AG09309 (cell line): ENCODE measurements at regions not wholly inside any gene's neighbourhood (a gene's known extent, or its start where the extent isn't known, plus 50 kb on each side); places are given as distances from the start of the nearest gene placed in this dataset.

Experiments
- DNase-seq: peaks from one replicate; pipeline ENCODE4 v3.0.0-alpha.2; 2010; ENCODE audit warnings: low read depth
- H3K4me3 ChIP-seq: 2 replicates; pipeline ENCODE4 v1.5.1; 2011; ENCODE audit warnings: mild to moderate bottlenecking, low read depth, low read length, moderate library complexity; ENCODE audit not compliant: control insufficient read depth
- CTCF ChIP-seq: IDR thresholded peaks from 2 replicates; pipeline ENCODE4 v1.5.1; 2011; ENCODE audit warnings: mild to moderate bottlenecking, low read depth, low read length, inconsistent platforms; ENCODE audit not compliant: insufficient read depth, control insufficient read depth; ENCODE audit errors: missing control alignments

- TF ChIP-seq CTCF: no peak
- no peak for DNase-seq
- no peak overlapping the region for H3K4me3 ChIP-seq
Measured at GRCh38 chr10:130409931-130410330, 273.7 kb downstream of the GLRX3 start.

DNA sequence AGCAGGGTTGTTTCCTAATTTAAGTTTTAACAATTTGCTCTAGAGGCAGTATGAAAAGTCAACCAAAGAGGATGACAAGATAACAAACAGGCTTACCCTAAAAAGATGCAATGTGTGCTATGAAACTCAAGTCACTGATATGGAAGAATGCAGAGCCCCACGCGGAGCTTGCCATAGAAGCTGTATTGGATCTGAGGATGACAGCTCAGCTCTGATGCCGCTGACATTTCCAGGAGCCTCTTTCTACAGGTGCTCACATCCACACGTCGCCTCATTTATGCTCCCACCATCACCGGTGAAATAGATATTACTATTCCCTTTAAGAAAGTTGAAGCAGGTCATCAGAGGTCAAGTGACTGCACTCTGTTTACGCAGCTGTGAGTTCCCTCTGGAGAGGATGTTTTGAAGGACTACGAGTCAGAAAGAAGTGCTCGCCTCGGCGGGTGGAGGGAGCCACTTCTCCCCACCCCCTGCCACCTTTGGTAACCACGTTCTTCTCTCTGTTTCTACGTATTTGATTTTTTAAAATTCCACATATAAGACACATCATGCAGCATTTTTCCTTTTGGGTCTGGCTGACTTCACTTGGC, 275.4 kb downstream of the GLRX3 start:
- H3K4me3 ChIP-seq: no peak overlapping the region
- DNase-seq: no peak
- TF ChIP-seq CTCF: no peak

DNA sequence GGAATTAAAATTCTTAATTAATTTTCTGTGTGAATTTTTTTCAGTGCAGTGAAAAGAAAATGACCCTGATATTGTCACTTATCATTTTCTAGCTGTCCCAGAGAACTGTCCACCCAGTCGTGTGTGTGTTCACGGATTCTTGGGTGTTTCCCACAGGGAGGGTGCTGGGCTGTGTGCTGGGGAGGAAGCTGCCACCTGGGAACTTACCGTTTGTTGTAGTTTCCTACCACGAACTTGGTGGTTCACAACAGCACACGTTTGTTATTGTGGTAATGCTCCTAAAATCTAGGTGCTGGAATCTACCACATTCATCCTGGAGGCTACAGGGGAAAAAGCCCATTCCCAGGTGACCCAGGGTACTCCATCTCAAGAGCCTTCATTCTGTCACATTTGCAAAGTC, 276.1 kb downstream of the GLRX3 start:
- TF ChIP-seq CTCF: no peak
- H3K4me3 ChIP-seq: no peak overlapping the region
- DNase-seq: no peak

DNA sequence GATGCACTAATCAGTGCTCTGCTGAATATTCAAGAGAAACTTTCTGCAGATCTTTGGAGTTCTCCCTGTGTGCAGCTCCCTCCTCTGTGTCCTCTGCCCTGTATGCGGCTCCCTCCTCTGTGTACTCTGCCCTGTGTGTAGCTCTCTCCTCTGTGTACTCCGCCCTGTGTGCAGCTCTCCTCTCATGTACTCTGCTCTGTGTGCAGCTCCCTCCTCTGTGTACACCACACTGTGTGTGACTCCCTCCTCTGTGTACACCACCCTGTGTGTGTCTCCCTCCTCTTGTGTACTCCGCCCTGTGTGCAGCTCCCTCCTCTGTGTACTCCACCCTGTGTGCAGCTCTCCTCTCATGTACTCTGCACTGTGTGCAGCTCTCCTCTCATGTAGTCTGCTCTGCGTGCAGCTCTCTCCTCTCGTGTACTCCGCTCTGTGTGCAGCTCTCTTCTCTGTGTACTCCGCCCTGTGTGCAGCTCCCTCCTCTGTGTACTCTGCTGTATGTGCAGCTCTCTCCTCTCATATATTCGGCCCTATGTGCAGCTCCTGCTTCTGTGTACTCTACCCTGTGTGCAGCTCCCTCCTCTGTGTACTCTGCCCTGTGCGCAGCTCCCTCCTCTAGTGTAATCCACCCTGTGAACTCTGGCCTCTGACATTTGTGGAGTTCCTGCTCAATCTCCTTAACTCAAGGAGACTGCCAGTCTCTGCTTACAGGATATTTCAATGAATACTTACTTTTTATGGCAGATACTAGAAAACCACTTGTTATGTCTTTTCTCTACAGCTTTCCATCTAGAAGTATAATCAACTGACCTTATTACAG, 280.4 kb downstream of the GLRX3 start:
- DNase-seq: no peak
- H3K4me3 ChIP-seq: no peak overlapping the region
- TF ChIP-seq CTCF: no peak

GRCh38 chr10:130418731-130419130, 282.5 kb downstream of the GLRX3 start:
- H3K4me3 ChIP-seq: no peak overlapping the region
- DNase-seq: no peak
- TF ChIP-seq CTCF: no peak

GRCh38 chr10:130421909-130422308, 285.7 kb downstream of the GLRX3 start:
- no peak for DNase-seq
- H3K4me3 ChIP-seq: no peak overlapping the region
- TF ChIP-seq CTCF: no peak
